ENCODE measurements at regions not wholly inside any gene's neighbourhood (a gene's known extent, or its start where the extent isn't known, plus 50 kb on each side); places are given as distances from the start of the nearest gene placed in this dataset.
A peak's percentile ranks its signal among the peaks of the same experiment; 100 is the strongest.

- Histone ChIP-seq H3K79me1 (replicated peaks; ENCODE audit: low read length, poor library complexity, severe bottlenecking) (no peaks in the 10 kb centered on the region), H3K27me3 (ENCODE audit: control insufficient read depth in 1 of 2, insufficient read depth in 1 of 2, low read length in 2 of 2) (peaks cover 0 to 8% of the 10 kb centered on the region in 2 experiments), H3K23ac (ENCODE audit: low read length in 2 of 2) (no peak overlapping the region), H3K4me3 (ENCODE audit: insufficient read depth in 1 of 2, low read depth in 1 of 2, low read length in 2 of 2) (no peak overlapping the region), H3K18ac (ENCODE audit: low read depth in 1 of 2, low read length in 2 of 2) (no peak overlapping the region), H4K8ac (ENCODE audit: low read length) (no peak overlapping the region), H2AFZ (ENCODE audit: low read depth, low read length) (no peak overlapping the region), H3K36me3 (ENCODE audit: control insufficient read depth in 1 of 2, insufficient read depth in 2 of 2, low read depth in 1 of 2, low read length in 2 of 2) (no peaks in the 10 kb centered on the region), H2BK12ac (ENCODE audit: low read length in 2 of 2) (no peak overlapping the region), H2BK120ac (ENCODE audit: low read depth, low read length) (no peak overlapping the region), H3K27ac (ENCODE audit: low read length, poor library complexity, severe bottlenecking) (no peak overlapping the region), H3K14ac (ENCODE audit: low read length in 2 of 2) (no peak overlapping the region), H4K91ac (ENCODE audit: low read length) (no peak overlapping the region), H3K9me3 (ENCODE audit: control insufficient read depth, low read length) (no peaks in the 10 kb centered on the region), H3K4me2 (ENCODE audit: low read length, poor library complexity, severe bottlenecking) (no peak overlapping the region), H2AK5ac (ENCODE audit: low read length, severe bottlenecking) (no peak overlapping the region), H3K9ac (ENCODE audit: low read length) (no peak overlapping the region), H3K4me1 (ENCODE audit: control insufficient read depth, insufficient read depth, low read depth, low read length) (no peaks in the 10 kb centered on the region), H2BK5ac (ENCODE audit: low read depth, low read length, poor library complexity, severe bottlenecking) (no peak overlapping the region), H2BK15ac (ENCODE audit: low read depth, poor library complexity, severe bottlenecking) (no peak overlapping the region), H3K4ac (ENCODE audit: low read depth in 1 of 2, low read length in 2 of 2) (no peak overlapping the region)
- 14% methylated on average over 2 of the region's 2 CpGs for WGBS
- DNase-seq, result no peak
These were observed 113.9 kb upstream of the PROKR2 start for GRCh38 chr20:5430670-5431069.

GRCh38 chr20:5426026-5426425, 109.3 kb upstream of the PROKR2 start:
- H2BK12ac ChIP-seq (ENCODE audit: low read length in 2 of 2), result no peak overlapping the region
- H4K91ac ChIP-seq (ENCODE audit: low read length), result no peak overlapping the region
- H3K4me3 ChIP-seq (ENCODE audit: insufficient read depth in 1 of 2, low read depth in 1 of 2, low read length in 2 of 2), result no peak overlapping the region
- H4K8ac ChIP-seq (ENCODE audit: low read length), result no peak overlapping the region
- H3K9me3 ChIP-seq (ENCODE audit: control insufficient read depth, low read length), result no peaks in the 10 kb centered on the region
- no peaks in the 10 kb centered on the region for H3K79me1 ChIP-seq (replicated peaks; ENCODE audit: low read length, poor library complexity, severe bottlenecking)
- 72% methylated on average over 4 of the region's 4 CpGs for WGBS
- H3K27ac ChIP-seq (ENCODE audit: low read length, poor library complexity, severe bottlenecking), result no peak overlapping the region
- H3K4ac ChIP-seq (ENCODE audit: low read depth in 1 of 2, low read length in 2 of 2), result no peak overlapping the region
- no peak overlapping the region for H3K9ac ChIP-seq (ENCODE audit: low read length)
- no peak overlapping the region for H2BK120ac ChIP-seq (ENCODE audit: low read depth, low read length)
- H3K36me3 ChIP-seq (ENCODE audit: control insufficient read depth in 1 of 2, insufficient read depth in 2 of 2, low read depth in 1 of 2, low read length in 2 of 2), result no peaks in the 10 kb centered on the region
- no peak overlapping the region for H2AK5ac ChIP-seq (ENCODE audit: low read length, severe bottlenecking)
- no peak overlapping the region for H3K4me2 ChIP-seq (ENCODE audit: low read length, poor library complexity, severe bottlenecking)
- no peak for DNase-seq
- no peak overlapping the region for H2BK5ac ChIP-seq (ENCODE audit: low read depth, low read length, poor library complexity, severe bottlenecking)
- peak overlapping the region; percentile 53 for H2AFZ ChIP-seq (ENCODE audit: low read depth, low read length)
- no peaks in the 10 kb centered on the region for H3K4me1 ChIP-seq (ENCODE audit: control insufficient read depth, insufficient read depth, low read depth, low read length)
- no peak overlapping the region for H3K18ac ChIP-seq (ENCODE audit: low read depth in 1 of 2, low read length in 2 of 2)
- H3K27me3 ChIP-seq (ENCODE audit: control insufficient read depth in 1 of 2, insufficient read depth in 1 of 2, low read length in 2 of 2), result peaks cover 0 to 7% of the 10 kb centered on the region in 2 experiments
- no peak overlapping the region for H3K14ac ChIP-seq (ENCODE audit: low read length in 2 of 2)
- H2BK15ac ChIP-seq (ENCODE audit: low read depth, poor library complexity, severe bottlenecking), result no peak overlapping the region
- H3K23ac ChIP-seq (ENCODE audit: low read length in 2 of 2), result no peak overlapping the region

- Histone ChIP-seq H3K27me3 (ENCODE audit: control insufficient read depth in 1 of 2, insufficient read depth in 1 of 2, low read length in 2 of 2) (no peaks in the 10 kb centered on the region), H3K27ac (ENCODE audit: low read length, poor library complexity, severe bottlenecking) (no peak overlapping the region), H3K36me3 (ENCODE audit: control insufficient read depth in 1 of 2, insufficient read depth in 2 of 2, low read depth in 1 of 2, low read length in 2 of 2) (no peaks in the 10 kb centered on the region), H2BK12ac (ENCODE audit: low read length in 2 of 2) (no peak overlapping the region), H4K8ac (ENCODE audit: low read length) (no peak overlapping the region), H3K14ac (ENCODE audit: low read length in 2 of 2) (no peak overlapping the region), H3K4me1 (ENCODE audit: control insufficient read depth, insufficient read depth, low read depth, low read length) (no peaks in the 10 kb centered on the region), H3K4ac (ENCODE audit: low read depth in 1 of 2, low read length in 2 of 2) (no peak overlapping the region), H2BK5ac (ENCODE audit: low read depth, low read length, poor library complexity, severe bottlenecking) (no peak overlapping the region), H3K4me3 (ENCODE audit: insufficient read depth in 1 of 2, low read depth in 1 of 2, low read length in 2 of 2) (no peak overlapping the region), H3K9me3 (ENCODE audit: control insufficient read depth, low read length) (peaks cover 6% of the 10 kb centered on the region), H2BK120ac (ENCODE audit: low read depth, low read length) (no peak overlapping the region), H2AK5ac (ENCODE audit: low read length, severe bottlenecking) (no peak overlapping the region), H2BK15ac (ENCODE audit: low read depth, poor library complexity, severe bottlenecking) (no peak overlapping the region), H3K23ac (ENCODE audit: low read length in 2 of 2) (no peak overlapping the region), H3K4me2 (ENCODE audit: low read length, poor library complexity, severe bottlenecking) (no peak overlapping the region), H4K91ac (ENCODE audit: low read length) (no peak overlapping the region), H3K18ac (ENCODE audit: low read depth in 1 of 2, low read length in 2 of 2) (no peak overlapping the region), H3K79me1 (replicated peaks; ENCODE audit: low read length, poor library complexity, severe bottlenecking) (no peaks in the 10 kb centered on the region), H2AFZ (ENCODE audit: low read depth, low read length) (no peak overlapping the region), H3K9ac (ENCODE audit: low read length) (no peak overlapping the region)
- WGBS, result 65% methylated on average over 5 of the region's 5 CpGs
- no peak for DNase-seq
These were observed 99.3 kb upstream of the PROKR2 start for GRCh38 chr20:5416086-5416485.

DNA sequence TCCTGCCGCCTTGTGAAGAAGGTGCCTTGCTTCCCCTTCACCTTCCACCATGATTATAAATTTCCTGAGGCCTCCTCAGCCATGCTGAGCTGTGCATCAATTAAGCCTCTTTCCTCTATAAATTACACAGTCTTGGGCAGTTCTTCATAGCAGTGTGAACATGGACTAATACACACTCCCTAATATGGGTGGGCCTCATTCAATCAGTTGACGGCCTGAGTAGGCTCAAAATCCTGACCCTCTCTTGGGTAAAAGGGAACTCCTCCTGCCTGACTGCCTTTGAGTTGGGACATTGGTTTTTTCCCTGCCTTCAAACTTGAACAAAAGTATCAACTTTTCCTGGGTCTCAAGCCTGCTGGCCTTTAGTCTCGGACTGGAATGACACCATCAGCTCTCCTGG, 96.6 kb upstream of the PROKR2 start:
- H2BK12ac ChIP-seq (ENCODE audit: low read length in 2 of 2), result no peak overlapping the region
- no peaks in the 10 kb centered on the region for H3K9me3 ChIP-seq (ENCODE audit: control insufficient read depth, low read length)
- H3K4me2 ChIP-seq (ENCODE audit: low read length, poor library complexity, severe bottlenecking), result no peak overlapping the region
- H2BK5ac ChIP-seq (ENCODE audit: low read depth, low read length, poor library complexity, severe bottlenecking), result no peak overlapping the region
- H2AFZ ChIP-seq (ENCODE audit: low read depth, low read length), result no peak overlapping the region
- H3K79me1 ChIP-seq (replicated peaks; ENCODE audit: low read length, poor library complexity, severe bottlenecking), result no peaks in the 10 kb centered on the region
- WGBS, result 86% methylated on average over 3 of the region's 3 CpGs
- H3K27me3 ChIP-seq (ENCODE audit: control insufficient read depth in 1 of 2, insufficient read depth in 1 of 2, low read length in 2 of 2), result no peaks in the 10 kb centered on the region
- H3K9ac ChIP-seq (ENCODE audit: low read length), result no peak overlapping the region
- no peaks in the 10 kb centered on the region for H3K4me1 ChIP-seq (ENCODE audit: control insufficient read depth, insufficient read depth, low read depth, low read length)
- H2BK15ac ChIP-seq (ENCODE audit: low read depth, poor library complexity, severe bottlenecking), result no peak overlapping the region
- no peak overlapping the region for H3K18ac ChIP-seq (ENCODE audit: low read depth in 1 of 2, low read length in 2 of 2)
- H2AK5ac ChIP-seq (ENCODE audit: low read length, severe bottlenecking), result no peak overlapping the region
- no peak overlapping the region for H3K27ac ChIP-seq (ENCODE audit: low read length, poor library complexity, severe bottlenecking)
- H3K4ac ChIP-seq (ENCODE audit: low read depth in 1 of 2, low read length in 2 of 2), result no peak overlapping the region
- H4K8ac ChIP-seq (ENCODE audit: low read length), result no peak overlapping the region
- no peak overlapping the region for H4K91ac ChIP-seq (ENCODE audit: low read length)
- DNase-seq, result no peak
- no peaks in the 10 kb centered on the region for H3K36me3 ChIP-seq (ENCODE audit: control insufficient read depth in 1 of 2, insufficient read depth in 2 of 2, low read depth in 1 of 2, low read length in 2 of 2)
- no peak overlapping the region for H3K4me3 ChIP-seq (ENCODE audit: insufficient read depth in 1 of 2, low read depth in 1 of 2, low read length in 2 of 2)
- no peak overlapping the region for H3K23ac ChIP-seq (ENCODE audit: low read length in 2 of 2)
- no peak overlapping the region for H2BK120ac ChIP-seq (ENCODE audit: low read depth, low read length)
- H3K14ac ChIP-seq (ENCODE audit: low read length in 2 of 2), result no peak overlapping the region
